Sigmoid colon (tissue), 4 donors: ENCODE measurements at regions not wholly inside any gene's neighbourhood (a gene's known extent, or its start where the extent isn't known, plus 50 kb on each side); places are given as distances from the start of the nearest gene placed in this dataset.

ENCODE experiments used
- EP300 ChIP-seq, 4 donors: sonication (generic); formaldehyde crosslinking; IDR thresholded peaks; one replicate each; pipeline ENCODE4 v1.6.1; 2017; ENCODE audit warnings: antibody characterized with exemption in 4 of 4
- POLR2A ChIP-seq, 2 donors: fragments of 450-650 bp; IDR thresholded peaks; one replicate each; pipeline ENCODE4 v1.6.1; 2016; ENCODE audit warnings: antibody characterized with exemption in 2 of 2, mild to moderate bottlenecking in 2 of 2, moderate library complexity in 2 of 2

GRCh38 chr21:41633627-41634026 lies 125.7 kb upstream of the TMPRSS2 start:
- TF ChIP-seq POLR2A (IDR thresholded peaks at IDR 0.05) (no peak), EP300 (IDR thresholded peaks at IDR 0.05) (no peak)
